ENCODE measurements at regions not wholly inside any gene's neighbourhood (a gene's known extent, or its start where the extent isn't known, plus 50 kb on each side); places are given as distances from the start of the nearest gene placed in this dataset.

DNA sequence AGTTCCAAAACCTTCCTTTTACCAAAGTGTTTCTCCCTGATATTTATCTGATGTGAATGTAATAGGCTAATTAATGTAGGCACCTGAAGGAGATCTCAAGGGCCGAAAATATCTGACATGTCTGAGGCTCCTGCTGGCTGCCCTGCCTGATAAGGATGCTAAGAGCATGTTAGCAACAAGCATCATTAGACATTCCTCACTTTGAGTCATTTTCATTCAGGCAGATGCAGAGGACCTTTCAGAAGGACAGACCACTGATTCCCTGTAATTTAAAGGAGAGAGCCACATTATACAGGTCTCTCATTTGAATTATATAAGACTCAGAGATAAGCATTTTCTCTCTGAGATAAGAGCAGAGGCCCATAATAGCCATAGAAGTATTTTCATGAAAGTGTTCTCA is 222.4 kb upstream of the NCKAP5 start:
- ATAC-seq (ENCODE audit: low read depth) (no peak), DNase-seq (no peak)
- no peak overlapping the region for H3K27ac Mint-ChIP-seq
- Histone ChIP-seq H3K27me3 (replicated peaks in 1 of 4; ENCODE audit: control extremely low read depth in 1 of 4, control insufficient read depth in 3 of 4, insufficient read depth in 4 of 4, low read length in 3 of 4) (peaks cover 0 to 4% (median 2%) of the 10 kb centered on the region in 4 experiments), H3K4me1 (ENCODE audit: control insufficient read depth in 2 of 2, insufficient read depth in 2 of 2, low read length in 2 of 2) (no peaks in the 10 kb centered on the region), H3K36me3 (replicated peaks in 1 of 2; ENCODE audit: control extremely low read depth in 1 of 2, control insufficient read depth in 1 of 2, extremely low read depth in 1 of 2, insufficient read depth in 2 of 2, low read length in 1 of 2) (no peaks in the 10 kb centered on the region), H3K9me3 (ENCODE audit: control extremely low read depth in 1 of 3, control insufficient read depth in 2 of 3, insufficient read depth in 1 of 3, low read length in 2 of 3) (peaks cover 0 to 3% (median 3%) of the 10 kb centered on the region in 3 donors), H3K27ac (ENCODE audit: low read length in 2 of 2) (no peak overlapping the region), H3K9ac (ENCODE audit: low read length) (no peak overlapping the region), H4K20me1 (ENCODE audit: control insufficient read depth, insufficient read depth, low read length, poor library complexity, severe bottlenecking) (no peaks in the 10 kb centered on the region), H3K4me2 (replicated peaks; ENCODE audit: low read depth, low read length, poor library complexity, severe bottlenecking) (no peak overlapping the region), H2AFZ (ENCODE audit: insufficient read depth, low read depth, low read length, poor library complexity, severe bottlenecking) (no peak overlapping the region), H3K79me2 (ENCODE audit: control insufficient read depth, insufficient read depth, low read length) (no peaks in the 10 kb centered on the region), H3K4me3 (ENCODE audit: control extremely low read depth in 1 of 5, extremely low read depth in 1 of 5, insufficient read depth in 1 of 5, low read depth in 2 of 5, low read length in 4 of 5) (no peak overlapping the region)
- ChIA-PET POLR2A (no interaction called here), CTCF (no interaction called here)
- H3K9me3 Mint-ChIP-seq (ENCODE audit: insufficient read depth), result peaks cover 16% of the 10 kb centered on the region
- TF ChIP-seq, protein P1, sequence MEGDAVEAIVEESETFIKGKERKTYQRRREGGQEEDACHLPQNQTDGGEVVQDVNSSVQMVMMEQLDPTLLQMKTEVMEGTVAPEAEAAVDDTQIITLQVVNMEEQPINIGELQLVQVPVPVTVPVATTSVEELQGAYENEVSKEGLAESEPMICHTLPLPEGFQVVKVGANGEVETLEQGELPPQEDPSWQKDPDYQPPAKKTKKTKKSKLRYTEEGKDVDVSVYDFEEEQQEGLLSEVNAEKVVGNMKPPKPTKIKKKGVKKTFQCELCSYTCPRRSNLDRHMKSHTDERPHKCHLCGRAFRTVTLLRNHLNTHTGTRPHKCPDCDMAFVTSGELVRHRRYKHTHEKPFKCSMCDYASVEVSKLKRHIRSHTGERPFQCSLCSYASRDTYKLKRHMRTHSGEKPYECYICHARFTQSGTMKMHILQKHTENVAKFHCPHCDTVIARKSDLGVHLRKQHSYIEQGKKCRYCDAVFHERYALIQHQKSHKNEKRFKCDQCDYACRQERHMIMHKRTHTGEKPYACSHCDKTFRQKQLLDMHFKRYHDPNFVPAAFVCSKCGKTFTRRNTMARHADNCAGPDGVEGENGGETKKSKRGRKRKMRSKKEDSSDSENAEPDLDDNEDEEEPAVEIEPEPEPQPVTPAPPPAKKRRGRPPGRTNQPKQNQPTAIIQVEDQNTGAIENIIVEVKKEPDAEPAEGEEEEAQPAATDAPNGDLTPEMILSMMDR (IDR thresholded peaks at IDR 0.05), result no peak
- TF ChIP-seq EZH2 (IDR thresholded peaks at IDR 0.05; ENCODE audit: borderline replicate concordance, insufficient read depth, low read depth, low read length, poor library complexity, severe bottlenecking), result no peak
- no peaks in the 10 kb centered on the region for H3K27me3 Mint-ChIP-seq
- no peak overlapping the region for H3K4me3 Mint-ChIP-seq
- intact Hi-C loops (cut with micrococcal nuclease), result no loop called here
- no CpG with 5 or more reads among the region's 1 CpG for WGBS (ENCODE audit: insufficient coverage)
- H3K4me1 Mint-ChIP-seq, result no peaks in the 10 kb centered on the region

DNA sequence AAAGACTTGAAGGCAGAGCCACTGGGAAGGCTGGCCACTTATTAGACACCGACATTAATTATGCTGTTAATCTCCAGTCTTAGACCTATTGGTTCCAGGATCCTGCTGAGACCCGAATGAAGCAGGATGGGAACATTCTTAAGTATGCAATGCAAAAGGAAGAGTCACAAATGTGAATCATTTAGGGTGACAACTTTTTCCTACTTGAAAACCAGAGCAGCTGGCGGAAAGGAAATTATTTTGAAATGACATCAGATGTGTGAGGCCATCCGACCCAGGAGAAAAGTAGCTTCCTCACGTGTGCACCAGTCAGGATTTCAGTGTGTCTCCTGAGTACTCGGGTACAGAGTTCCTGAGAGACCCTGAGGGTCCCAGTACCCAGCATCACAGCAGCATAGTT is 222.9 kb upstream of the NCKAP5 start:
- intact Hi-C loops (cut with micrococcal nuclease), result no loop called here
- Mint-ChIP-seq H3K27me3 (no peaks in the 10 kb centered on the region), H3K27ac (no peak overlapping the region), H3K4me3 (no peak overlapping the region), H3K4me1 (no peaks in the 10 kb centered on the region), H3K9me3 (ENCODE audit: insufficient read depth) (peaks cover 17% of the 10 kb centered on the region)
- DNase-seq (no peak), ATAC-seq (ENCODE audit: low read depth) (no peak)
- Histone ChIP-seq H3K9me3 (ENCODE audit: control extremely low read depth in 1 of 3, control insufficient read depth in 2 of 3, insufficient read depth in 1 of 3, low read length in 2 of 3) (peaks cover 0 to 3% (median 3%) of the 10 kb centered on the region in 3 donors), H3K27ac (ENCODE audit: low read length in 2 of 2) (no peak overlapping the region), H3K4me2 (replicated peaks; ENCODE audit: low read depth, low read length, poor library complexity, severe bottlenecking) (no peak overlapping the region), H3K9ac (ENCODE audit: low read length) (no peak overlapping the region), H4K20me1 (ENCODE audit: control insufficient read depth, insufficient read depth, low read length, poor library complexity, severe bottlenecking) (no peaks in the 10 kb centered on the region), H3K4me1 (ENCODE audit: control insufficient read depth in 2 of 2, insufficient read depth in 2 of 2, low read length in 2 of 2) (no peaks in the 10 kb centered on the region), H3K4me3 (ENCODE audit: control extremely low read depth in 1 of 5, extremely low read depth in 1 of 5, insufficient read depth in 1 of 5, low read depth in 2 of 5, low read length in 4 of 5) (no peak overlapping the region), H3K79me2 (ENCODE audit: control insufficient read depth, insufficient read depth, low read length) (no peaks in the 10 kb centered on the region), H3K36me3 (replicated peaks in 1 of 2; ENCODE audit: control extremely low read depth in 1 of 2, control insufficient read depth in 1 of 2, extremely low read depth in 1 of 2, insufficient read depth in 2 of 2, low read length in 1 of 2) (no peaks in the 10 kb centered on the region), H2AFZ (ENCODE audit: insufficient read depth, low read depth, low read length, poor library complexity, severe bottlenecking) (no peak overlapping the region), H3K27me3 (replicated peaks in 1 of 4; ENCODE audit: control extremely low read depth in 1 of 4, control insufficient read depth in 3 of 4, insufficient read depth in 4 of 4, low read length in 3 of 4) (peaks cover 0 to 4% (median 2%) of the 10 kb centered on the region in 4 experiments)
- ChIA-PET POLR2A (no interaction called here), CTCF (no interaction called here)
- WGBS (ENCODE audit: insufficient coverage), result 82% methylated on average over 6 of the region's 6 CpGs
- TF ChIP-seq, protein P1 (IDR thresholded peaks at IDR 0.05), result no peak
- TF ChIP-seq EZH2 (IDR thresholded peaks at IDR 0.05; ENCODE audit: borderline replicate concordance, insufficient read depth, low read depth, low read length, poor library complexity, severe bottlenecking), result no peak
